Panc1 (cell line): ENCODE measurements at regions not wholly inside any gene's neighbourhood (a gene's known extent, or its start where the extent isn't known, plus 50 kb on each side); places are given as distances from the start of the nearest gene placed in this dataset.

ENCODE experiments used
- POLR2AphosphoS5 ChIP-seq: IDR thresholded peaks from 2 replicates; pipeline ENCODE4 v1.6.1; 2012; ENCODE audit warnings: mild to moderate bottlenecking, low read depth, low read length, moderate library complexity
- TF ChIP-seq, protein P1 (sequence below): fragments of 450-650 bp; IDR thresholded peaks from 2 replicates; pipeline ENCODE4 v1.5.1; 2017; ENCODE audit warnings: mild to moderate bottlenecking

GRCh38 chr10:78720091-78720490 lies 348.7 kb upstream of the ZMIZ1 start:
- TF ChIP-seq, protein P1, sequence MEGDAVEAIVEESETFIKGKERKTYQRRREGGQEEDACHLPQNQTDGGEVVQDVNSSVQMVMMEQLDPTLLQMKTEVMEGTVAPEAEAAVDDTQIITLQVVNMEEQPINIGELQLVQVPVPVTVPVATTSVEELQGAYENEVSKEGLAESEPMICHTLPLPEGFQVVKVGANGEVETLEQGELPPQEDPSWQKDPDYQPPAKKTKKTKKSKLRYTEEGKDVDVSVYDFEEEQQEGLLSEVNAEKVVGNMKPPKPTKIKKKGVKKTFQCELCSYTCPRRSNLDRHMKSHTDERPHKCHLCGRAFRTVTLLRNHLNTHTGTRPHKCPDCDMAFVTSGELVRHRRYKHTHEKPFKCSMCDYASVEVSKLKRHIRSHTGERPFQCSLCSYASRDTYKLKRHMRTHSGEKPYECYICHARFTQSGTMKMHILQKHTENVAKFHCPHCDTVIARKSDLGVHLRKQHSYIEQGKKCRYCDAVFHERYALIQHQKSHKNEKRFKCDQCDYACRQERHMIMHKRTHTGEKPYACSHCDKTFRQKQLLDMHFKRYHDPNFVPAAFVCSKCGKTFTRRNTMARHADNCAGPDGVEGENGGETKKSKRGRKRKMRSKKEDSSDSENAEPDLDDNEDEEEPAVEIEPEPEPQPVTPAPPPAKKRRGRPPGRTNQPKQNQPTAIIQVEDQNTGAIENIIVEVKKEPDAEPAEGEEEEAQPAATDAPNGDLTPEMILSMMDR: no peak
- TF ChIP-seq POLR2AphosphoS5: no peak
